NOMO-1 (cell line): ENCODE measurements at regions not wholly inside any gene's neighbourhood (a gene's known extent, or its start where the extent isn't known, plus 50 kb on each side); places are given as distances from the start of the nearest gene placed in this dataset.
"Not testable (repeated sequence)": the region's sequence is repeated elsewhere in the genome, so short reads cannot be mapped to it uniquely, and the experiment has no call there.

ENCODE experiments used
- DNase-seq, 2 experiments: peaks; one replicate each; lab custom pipeline; 2025; ENCODE audit not compliant: unreplicated experiment in 2 of 2; lab: John Stamatoyannopoulos, UW

DNA sequence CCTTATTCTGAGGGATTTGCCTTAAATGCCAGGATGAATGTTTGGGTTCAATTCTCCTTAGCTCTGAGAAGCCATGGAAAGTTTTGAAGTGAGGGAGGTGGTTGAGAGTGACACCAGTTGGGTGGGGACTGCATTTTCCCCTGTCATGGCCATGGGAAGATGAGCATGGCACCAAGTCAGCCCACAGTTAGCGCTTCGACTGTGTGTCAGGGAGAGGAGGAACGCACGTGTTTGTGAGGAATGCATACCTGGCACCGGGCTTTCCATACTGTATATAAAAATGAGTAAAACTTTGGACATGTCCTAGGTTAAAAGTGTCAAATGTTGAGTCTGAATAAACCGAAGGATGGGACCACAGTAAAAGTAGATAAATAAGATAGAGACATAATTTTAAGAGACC is 187.5 kb upstream of the KL start:
- no peak for DNase-seq

DNA sequence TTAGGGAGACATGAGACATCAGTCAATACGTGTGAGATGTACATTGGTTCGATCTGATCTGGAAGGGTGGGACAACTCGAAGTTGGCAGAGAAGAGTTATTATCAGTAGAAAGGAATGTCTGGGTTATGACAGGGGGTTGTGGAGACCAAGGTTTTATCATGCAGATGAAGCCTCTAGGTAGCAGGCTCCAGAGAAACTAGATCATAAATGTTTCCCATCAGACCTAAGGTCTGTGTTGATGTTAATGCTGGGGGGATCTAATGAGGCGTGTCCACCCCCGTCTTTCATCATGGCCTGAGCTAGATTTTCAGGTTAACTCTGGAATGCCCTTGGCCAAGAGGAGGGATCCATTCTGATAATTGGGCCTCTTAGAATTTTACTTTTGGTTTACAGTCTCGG is 187.0 kb upstream of the KL start:
- no peak for DNase-seq

DNA sequence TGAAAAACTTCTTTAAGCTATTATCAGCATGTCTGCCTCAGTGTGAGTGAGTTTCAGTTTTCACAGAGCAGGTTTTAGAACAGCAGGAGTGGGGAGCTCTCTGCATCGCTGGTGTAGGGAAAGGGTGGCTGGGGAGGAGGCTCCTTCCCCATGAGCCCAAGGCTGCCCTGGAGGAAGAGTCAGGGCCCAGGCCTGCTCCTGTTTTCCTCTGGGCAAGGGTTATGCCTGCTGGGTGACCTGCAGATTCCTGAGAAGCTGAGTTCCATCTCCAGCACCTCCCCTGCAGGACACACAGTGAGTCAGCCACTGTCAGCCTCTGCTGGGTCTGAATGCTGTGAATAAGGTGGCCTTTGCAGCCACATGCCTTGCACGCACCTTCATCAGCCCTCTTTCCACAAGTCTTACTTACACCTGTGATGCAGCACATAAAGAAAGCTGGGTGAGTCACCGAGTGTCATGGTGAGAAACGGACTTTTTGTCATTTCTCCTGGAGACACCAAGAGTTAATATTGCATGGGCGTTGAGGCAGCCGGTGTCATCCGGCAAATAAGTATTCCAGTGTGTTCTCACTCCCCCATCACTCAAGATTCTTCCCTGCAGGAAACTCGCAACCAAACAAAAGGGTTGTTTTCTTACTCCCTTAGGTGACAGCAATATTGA is 186.4 kb upstream of the KL start:
- no peak for DNase-seq

DNA sequence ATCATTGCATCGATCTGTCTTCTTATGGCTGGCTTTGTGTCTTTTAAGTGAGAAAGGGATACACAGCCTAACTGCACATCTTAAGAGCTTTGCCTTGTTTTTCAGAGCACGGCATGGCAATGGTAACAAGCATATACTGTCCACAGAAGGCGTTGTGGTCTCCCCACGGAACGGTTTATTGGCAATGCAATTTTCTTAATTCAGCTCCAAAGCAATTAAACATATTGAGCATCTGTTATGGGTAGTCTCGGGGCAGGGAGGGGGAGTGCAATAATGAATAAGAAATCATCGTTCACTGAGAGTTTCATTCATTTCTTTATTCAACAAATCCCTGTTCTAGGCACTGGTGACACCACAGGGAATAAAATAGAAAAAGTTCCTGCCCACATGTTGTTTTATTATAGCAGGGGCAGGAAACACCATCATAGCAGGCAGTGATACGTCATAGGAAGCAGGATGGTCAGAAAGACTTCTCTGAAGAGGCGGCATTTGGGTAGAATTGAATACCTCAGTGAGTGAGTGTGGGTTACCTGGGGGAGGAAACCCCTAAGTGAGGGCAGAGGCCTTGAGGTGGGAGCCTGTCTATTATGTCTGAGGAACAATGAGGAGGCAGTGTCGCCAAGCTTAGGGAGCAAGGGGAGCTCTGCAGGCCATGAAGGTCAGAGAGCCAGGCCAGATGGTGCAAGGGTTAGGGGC is 185.7 kb upstream of the KL start:
- DNase-seq, result no peak

DNA sequence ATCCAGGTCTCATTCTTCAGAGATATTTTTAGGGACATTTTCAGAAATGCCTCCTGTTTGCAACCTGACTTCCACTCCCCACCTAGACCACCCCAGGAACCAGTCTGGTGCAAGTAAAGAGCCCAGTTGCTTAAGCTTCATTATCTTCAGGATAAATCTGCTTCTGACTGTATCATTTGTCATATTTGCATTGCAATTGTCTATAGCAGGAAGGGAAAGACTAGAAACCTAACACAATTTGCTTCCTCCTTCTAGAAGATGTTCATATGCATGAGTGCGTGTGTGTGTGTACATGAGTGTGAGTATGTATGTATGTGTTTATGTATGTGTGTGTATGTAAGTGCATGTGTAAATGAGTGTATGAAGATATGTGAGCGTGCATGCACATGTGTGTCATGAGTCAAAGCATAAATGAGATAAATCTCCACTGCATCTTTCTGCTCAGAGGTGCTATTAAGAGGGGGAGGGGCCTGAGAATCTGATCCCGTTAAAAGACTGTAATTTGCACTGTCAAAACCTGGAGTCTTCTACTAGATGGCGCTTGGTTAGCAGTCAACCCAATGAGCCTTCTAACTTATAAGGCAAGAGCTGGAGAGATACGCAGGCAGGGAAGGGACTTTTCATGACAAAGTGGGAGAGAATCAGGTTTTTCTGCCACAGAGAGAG is 178.8 kb upstream of the KL start:
- DNase-seq, result peak in 1 of 2 experiments; percentile 16

DNA sequence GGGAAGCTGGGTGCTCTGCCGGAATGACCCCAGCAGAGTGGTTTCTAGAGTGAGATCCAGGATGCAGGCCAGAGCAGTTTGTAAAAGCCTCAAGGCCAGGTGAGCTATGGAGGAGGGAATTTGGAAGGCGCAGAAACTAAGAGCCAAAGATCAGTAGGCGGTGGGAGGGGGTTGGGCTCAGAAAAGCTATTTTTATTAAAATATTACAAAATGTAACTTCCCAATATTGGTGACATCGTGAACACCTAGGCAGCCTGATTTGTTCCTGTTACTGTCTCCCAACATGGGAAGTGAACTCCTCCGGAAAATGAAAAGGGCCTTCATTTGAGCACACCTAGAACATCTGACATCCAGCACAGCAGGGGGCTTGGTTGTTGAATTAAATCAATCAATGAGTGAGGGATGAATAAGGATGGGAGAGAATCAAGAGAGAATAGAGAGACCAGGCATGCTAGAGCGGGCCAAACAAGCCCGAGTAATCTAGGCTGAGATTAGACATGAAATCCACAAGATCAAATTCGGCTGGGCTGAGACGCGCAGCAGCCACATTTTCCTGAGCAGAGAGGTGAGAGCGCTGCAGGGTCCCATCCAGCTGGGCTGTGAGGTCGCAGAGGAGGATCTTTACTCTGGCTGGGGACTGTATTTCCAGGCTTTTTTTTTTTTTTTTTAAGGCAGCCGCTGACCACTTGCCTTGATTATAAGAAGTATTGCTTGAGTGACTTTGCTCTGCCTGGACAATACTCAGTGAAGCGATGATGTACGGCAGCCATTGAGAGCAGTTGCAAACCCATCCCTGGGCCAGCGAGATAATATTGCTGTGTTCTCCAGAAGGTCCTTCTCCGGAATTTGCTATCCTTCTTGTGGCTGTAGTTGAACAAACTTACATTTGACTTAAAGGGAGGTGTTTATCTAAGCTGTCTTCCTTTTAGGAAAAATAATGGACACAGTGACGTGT is 178.0 kb upstream of the KL start:
- DNase-seq, result no peak

DNA sequence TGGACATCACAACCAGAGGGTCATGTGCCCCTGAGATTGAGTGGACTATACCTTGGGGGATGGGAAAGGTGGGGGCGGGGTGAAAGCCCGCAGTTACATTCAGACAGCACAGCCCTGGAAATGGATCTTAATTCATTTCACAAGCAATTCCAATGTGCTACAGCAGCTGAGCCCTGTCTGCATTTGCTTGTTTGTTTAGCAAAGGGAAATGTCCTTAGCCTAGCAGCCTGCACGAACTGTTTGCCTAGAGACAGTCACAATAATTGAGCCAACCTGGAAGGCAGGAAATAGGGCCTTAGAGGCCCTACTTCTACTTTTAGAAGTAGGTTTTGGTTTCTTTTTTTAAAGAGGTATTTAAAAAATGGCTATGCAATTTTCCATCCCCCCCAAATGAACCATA is 177.3 kb upstream of the KL start:
- DNase-seq, result peak; percentile 74 to 91

DNA sequence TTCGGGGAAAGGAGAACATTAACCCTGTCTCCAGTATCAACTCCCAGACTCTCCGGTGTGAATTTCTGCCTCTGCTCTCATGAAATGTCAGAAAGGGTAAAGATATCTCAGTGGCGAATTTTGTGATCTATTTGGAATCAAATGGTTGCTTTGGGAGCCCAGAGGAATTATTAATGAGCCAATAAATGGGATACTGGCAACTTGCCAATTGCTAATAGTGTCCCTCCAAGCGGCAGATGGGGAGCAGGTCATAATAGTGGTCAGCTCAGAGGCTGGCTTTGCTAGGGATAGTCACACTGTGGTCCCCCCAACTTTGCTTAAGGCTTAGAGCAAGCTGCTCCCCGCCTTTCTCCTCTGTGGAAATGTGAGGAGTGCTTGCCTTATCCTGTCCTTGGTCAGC is 176.1 kb upstream of the KL start:
- DNase-seq, result no peak

DNA sequence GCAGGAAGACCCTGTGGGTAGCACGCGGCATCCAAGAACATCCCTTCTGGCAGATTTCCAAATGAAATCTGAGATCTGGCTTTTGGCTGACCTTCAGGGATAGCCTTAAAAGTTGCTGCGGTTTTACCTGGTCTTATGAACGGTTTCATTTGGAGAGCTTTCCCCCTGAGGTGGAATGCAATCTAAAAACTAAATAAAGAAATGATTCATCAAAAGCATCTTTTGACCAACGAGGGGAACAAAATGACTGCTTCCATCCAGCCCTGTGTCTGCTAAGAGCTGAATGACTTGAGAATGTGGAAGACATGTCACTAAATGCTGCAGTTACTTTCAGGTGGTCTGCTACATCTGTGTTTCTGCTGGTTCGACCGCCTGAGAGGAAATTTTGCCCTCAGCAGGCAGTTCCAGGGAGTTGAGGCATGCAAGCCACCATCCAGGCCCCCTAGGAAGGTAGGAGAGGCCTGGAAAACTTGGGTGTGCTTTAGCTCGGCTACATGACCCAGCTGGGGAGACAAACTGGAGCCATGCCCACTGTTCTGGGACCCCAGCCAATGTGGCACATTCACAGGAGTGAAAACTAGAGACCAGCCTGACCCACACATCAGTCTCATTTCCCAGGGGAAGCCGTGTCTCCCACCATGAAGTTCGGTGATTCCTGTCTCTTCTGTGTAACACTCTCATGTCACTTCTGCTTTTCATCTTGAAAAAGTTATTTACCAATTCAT is 175.1 kb upstream of the KL start:
- DNase-seq, result no peak

DNA sequence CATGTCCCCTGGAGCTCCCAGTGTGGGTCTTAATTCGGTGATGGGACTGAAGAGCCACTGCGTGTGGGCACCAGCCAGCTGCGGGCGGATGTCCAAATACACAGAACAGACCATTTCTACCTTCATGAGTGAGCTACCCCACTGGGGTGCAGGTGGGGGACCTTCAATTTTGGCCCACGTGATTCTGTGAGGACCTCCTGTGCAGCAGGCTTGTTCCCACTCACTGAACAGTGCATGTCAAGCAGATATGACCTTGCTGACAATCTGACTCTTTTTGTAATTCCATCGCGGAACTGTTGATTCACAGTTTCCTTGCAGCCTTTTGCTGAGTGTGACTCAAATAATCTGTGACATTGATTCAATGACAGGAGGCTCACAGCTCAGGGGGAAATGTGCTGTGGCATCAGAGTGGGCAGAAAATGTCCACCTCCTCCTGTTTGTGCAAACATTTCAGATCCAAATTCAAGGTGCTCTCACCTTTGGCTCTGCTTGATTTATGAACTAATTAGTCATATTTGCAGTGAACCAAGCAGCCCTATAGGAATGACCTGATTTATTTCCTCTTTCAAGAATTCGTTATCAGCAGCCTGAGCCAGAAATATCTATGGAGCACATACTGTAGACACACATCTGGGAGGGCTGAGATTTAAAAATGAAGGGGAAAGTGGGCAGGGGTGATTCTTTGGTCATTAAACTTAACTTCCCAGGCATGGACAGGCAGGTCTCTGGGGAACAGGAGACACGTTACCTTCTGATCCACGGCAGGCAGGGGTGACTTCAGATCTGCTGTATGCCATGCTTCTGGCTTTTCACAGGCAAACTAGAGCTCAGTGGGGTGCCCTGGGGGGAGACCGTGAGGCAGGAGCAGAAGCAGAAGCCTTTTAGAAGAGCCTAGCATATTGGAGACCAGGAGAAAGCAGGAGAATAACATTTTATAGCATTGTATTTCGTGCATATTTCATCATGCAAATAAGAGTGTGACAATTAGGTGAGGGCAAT is 170.0 kb upstream of the KL start:
- no peak for DNase-seq

DNA sequence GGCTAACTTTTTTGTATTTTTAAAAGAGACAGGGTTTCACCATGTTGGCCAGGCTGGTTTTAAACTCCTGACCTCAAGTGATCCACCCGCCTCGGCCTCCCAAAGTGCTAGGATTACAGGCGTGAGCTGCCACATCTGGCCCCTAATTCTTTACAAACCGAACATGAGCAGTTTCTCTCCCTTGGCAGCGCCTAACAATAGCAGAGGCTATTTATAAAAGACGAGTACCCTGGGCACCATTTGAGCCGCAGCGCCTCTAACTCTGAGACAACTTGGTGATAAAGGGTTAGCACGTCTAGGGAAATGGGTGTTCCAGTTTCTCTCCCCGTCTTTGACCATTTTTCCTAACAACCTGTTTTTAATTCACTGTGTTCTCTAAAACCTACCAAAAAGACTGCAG is 168.2 kb upstream of the KL start:
- not testable (repeated sequence) for DNase-seq

DNA sequence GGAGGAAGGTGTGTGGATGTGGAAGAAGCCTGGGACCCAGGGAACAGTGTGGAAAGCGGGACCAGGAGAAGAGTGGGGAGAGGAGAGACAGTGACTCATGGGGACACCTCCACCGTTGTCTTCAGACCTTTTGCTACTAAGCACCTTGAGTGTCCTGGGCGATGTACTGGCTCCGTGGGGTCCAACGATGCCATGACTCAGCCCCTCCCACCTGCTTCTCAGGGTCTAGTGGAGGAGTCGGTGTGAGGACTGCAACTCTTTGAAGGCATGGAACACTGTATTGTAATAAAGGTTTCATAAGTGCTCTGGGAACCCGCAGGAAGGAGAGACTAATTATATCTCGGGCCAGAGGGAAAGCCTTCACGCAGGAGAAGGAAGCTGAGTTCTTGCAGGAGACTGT is 166.9 kb upstream of the KL start:
- DNase-seq, result no peak

DNA sequence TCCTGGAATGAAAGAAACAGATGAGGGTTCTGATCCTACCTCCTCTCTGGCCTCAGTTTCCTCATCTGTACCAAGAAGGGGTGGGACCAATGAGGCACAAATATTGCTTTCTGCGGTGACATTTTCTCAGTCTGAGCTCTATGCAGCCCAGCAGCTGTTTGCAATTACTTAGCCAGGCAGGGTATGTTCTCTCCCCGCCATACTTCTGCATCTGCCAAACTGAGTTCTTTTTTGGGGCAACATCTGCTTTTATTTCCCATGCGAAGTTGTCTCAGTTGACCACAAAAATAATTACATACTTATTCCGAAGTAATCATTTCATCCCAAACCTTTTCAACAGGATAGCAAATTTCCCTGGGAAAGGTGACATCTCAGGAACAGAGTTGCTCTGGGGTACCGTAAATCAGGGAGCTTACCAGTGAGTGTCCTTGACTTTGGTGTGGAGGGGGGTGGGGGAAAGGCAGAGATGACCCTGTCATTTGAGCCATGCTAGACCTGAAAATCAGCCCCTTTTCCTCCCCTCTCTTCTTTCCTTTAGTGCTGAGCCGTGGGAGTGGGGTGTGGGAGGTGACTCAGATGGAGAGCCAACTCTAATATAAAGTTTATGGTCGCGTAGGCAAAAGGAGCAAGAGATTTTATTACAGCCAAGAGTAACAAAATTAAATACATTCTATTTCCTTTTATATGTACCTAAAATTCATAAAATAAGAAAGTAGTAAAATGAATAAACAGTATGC is 165.7 kb upstream of the KL start:
- no peak for DNase-seq

DNA sequence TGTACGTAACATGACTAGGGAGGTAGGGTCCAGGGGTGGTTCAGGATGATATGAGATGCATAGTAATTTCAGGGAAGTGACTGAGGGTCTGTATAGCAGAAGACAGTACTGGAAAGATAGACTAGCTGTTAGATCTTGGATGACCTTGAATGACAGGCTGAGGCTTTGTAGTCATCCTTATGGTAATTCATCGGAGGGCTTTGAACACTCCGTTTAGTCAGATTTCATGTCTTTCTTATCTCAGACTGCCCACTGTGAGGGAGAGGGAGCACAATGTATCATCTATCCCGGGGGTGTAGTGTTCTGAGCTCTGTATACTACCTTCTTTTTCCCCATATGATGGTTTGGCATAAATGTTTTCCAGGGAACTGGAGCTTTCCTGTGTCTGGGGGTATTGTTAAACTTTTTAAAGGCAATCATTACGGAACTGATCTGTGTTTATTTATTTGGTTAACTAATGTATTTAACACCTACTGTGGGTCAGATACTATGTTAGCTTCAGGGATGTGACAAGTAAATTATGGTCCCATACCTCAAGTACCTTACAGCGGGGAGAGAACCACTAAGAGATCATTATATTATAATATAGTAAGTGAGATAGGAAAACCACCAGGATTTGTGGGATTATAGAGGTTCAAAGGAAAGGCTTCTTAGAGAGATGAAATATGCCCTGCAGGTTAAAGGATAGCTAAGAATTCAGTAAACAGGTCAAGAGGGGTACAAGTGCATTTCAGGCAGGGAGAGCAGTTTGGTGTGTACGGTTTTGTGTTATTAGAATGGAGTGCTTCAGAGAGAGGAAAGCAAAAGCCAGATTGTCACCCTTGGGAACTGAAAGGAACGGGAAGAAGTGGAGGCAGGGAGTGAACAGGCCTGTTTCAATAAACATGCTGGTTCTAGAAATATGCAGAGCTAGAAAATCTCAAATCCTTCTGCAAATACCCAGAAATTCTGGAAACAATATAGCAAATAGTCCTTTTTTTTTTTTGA is 164.8 kb upstream of the KL start:
- no peak for DNase-seq

DNA sequence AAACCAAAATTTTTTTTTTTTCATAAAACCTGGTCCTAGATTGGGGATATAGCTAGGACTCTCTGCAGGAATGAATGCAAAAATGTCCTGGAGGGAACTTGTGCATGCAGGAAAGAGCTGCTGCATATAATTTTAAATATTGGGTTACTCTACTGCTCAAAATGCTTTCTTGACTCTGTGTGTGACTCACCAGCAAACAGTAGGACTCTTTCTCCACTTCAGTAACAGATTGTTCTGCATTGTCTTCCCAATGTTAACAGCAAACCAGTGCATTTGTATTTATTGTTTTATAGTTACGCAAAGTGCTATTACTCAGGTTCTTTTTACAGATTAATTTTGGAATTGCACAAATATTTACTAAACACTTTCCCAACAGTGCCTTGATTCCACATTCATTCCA is 163.7 kb upstream of the KL start:
- DNase-seq, result no peak

DNA sequence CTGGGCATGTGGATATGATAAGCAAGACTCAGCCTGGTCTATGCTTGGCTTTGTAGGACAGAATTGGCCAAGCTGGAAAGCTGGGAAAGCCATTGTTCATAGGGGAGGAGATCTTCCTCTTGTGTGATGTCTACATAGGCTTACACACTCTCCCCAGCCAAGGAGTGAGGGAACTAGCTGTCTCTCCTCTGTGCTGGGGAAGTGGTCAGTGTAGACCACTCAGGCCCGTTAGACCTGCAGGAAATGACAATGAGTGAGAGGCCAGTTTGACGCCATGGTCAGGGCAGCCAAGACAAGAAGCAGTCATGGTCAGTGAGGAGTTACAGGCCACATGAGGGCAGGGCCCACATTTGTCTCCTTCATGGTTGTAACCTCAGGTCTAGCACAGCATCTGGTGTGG is 159.1 kb upstream of the KL start:
- DNase-seq, result no peak

DNA sequence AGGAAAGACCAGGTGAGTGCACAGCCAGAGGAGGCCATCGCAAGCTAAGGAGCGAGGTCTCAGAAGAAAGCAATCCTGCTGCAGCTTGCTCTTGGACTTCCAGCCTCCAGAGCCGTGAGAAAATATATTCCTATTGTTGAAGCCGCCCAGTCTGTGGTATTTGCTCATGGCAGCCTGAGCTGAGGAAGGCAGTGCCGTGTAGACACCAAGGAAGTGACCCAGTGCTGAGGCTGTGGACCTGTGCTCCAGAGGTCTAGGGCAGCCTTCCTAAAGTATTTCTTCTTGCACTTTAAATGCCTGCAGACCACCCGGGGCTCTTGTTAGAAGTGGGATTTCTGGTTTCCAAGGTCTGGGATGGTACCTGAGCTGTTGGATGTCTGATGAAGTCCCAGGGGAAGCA is 158.5 kb upstream of the KL start:
- no peak for DNase-seq
